ENCODE measurements at regions not wholly inside any gene's neighbourhood (a gene's known extent, or its start where the extent isn't known, plus 50 kb on each side); places are given as distances from the start of the nearest gene placed in this dataset.

- ChIA-PET CTCF (no interaction called here), POLR2A (interaction anchor here in 1 of 2 donors (0.5 kb wide), 1 partner anchor 875 kb away, joined by 4 read pairs; no protein-coding TSS in a partner anchor)
- Histone ChIP-seq H3K9me3 (no peaks in the 10 kb centered on the region), H3K4me3 (ENCODE audit: control insufficient read depth in 1 of 2, extremely low read depth in 1 of 2, low read length in 1 of 2) (no peak overlapping the region), H3K36me3 (ENCODE audit: control insufficient read depth in 2 of 2, extremely low read depth in 1 of 2, insufficient read depth in 1 of 2, low read length in 1 of 2) (no peaks in the 10 kb centered on the region), H3K27me3 (replicated peaks in 1 of 2; ENCODE audit: control insufficient read depth in 2 of 2, extremely low read depth in 1 of 2, insufficient read depth in 2 of 2, low read length in 1 of 2) (no peaks in the 10 kb centered on the region), H3K4me1 (ENCODE audit: control insufficient read depth in 1 of 2, extremely low read depth in 1 of 2, insufficient read depth in 2 of 2, low read length in 2 of 2) (no peaks in the 10 kb centered on the region), H3K27ac (ENCODE audit: low read length) (no peak overlapping the region)
- H3K9me3 Mint-ChIP-seq: no peaks in the 10 kb centered on the region
- DNase-seq (no peak), ATAC-seq (replicated peaks in 1 of 4) (no peak)
- H3K27me3 Mint-ChIP-seq: peaks cover 1 to 10% of the 10 kb centered on the region in 2 donors
- H3K36me3 Mint-ChIP-seq: no peaks in the 10 kb centered on the region
- H3K4me1 Mint-ChIP-seq: no peaks in the 10 kb centered on the region
- no peak overlapping the region for H3K4me3 Mint-ChIP-seq
- no CpG with 5 or more reads among the region's 5 CpGs for WGBS (ENCODE audit: insufficient coverage)
- H3K27ac Mint-ChIP-seq: no peak overlapping the region
Measured at GRCh38 chr2:180143633-180144337, 136.7 kb upstream of the CWC22 start.

- no peak overlapping the region for H3K27ac ChIP-seq (ENCODE audit: low read length)
- H3K4me1 Mint-ChIP-seq: no peaks in the 10 kb centered on the region
- H3K4me1 ChIP-seq (ENCODE audit: control insufficient read depth in 1 of 2, extremely low read depth in 1 of 2, insufficient read depth in 2 of 2, low read length in 2 of 2): no peaks in the 10 kb centered on the region
- H3K4me3 Mint-ChIP-seq: no peak overlapping the region
- H3K9me3 Mint-ChIP-seq: no peaks in the 10 kb centered on the region
- H3K36me3 ChIP-seq (ENCODE audit: control insufficient read depth in 2 of 2, extremely low read depth in 1 of 2, insufficient read depth in 1 of 2, low read length in 1 of 2): no peaks in the 10 kb centered on the region
- ChIA-PET CTCF (no interaction called here), POLR2A (no interaction called here)
- DNase-seq (no peak), ATAC-seq (replicated peaks in 1 of 4) (no peak)
- H3K27me3 Mint-ChIP-seq: peaks cover 1 to 13% of the 10 kb centered on the region in 2 donors
- H3K9me3 ChIP-seq: no peaks in the 10 kb centered on the region
- no peak overlapping the region for H3K4me3 ChIP-seq (ENCODE audit: control insufficient read depth in 1 of 2, extremely low read depth in 1 of 2, low read length in 1 of 2)
- no peak overlapping the region for H3K27ac Mint-ChIP-seq
- no peaks in the 10 kb centered on the region for H3K27me3 ChIP-seq (replicated peaks in 1 of 2; ENCODE audit: control insufficient read depth in 2 of 2, extremely low read depth in 1 of 2, insufficient read depth in 2 of 2, low read length in 1 of 2)
- H3K36me3 Mint-ChIP-seq: no peaks in the 10 kb centered on the region
- 60% methylated on average over 1 of the region's 2 CpGs for WGBS (ENCODE audit: insufficient coverage)
Measured at GRCh38 chr2:180141600-180141999, 134.5 kb upstream of the CWC22 start.

DNA sequence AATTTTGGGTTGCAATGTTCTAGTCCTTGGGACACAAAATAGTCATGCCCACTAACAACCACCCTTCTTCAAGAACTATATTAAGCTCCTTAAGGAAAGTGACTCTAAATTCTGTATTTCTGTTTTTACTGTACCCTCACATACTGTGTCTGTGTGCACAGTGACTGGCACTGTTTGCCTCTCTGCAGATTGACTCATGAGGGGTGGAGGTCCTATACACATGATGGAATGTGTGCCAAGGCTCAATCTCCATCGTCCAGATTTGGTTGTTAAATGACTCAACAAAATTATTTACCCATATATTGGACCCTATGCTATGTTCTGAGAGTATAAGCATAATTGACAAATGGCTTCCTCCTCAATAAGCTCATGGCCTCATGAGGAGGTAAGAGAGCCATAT lies 126.6 kb upstream of the CWC22 start:
- CTCF ChIA-PET: interaction anchor here (0.5 to 1.3 kb wide), 7 partner anchors 8 to 1437 kb away, joined by 3 to 4 read pairs (median 4); no protein-coding TSS in a partner anchor
- no peak overlapping the region for H3K27ac ChIP-seq (ENCODE audit: low read length)

DNA sequence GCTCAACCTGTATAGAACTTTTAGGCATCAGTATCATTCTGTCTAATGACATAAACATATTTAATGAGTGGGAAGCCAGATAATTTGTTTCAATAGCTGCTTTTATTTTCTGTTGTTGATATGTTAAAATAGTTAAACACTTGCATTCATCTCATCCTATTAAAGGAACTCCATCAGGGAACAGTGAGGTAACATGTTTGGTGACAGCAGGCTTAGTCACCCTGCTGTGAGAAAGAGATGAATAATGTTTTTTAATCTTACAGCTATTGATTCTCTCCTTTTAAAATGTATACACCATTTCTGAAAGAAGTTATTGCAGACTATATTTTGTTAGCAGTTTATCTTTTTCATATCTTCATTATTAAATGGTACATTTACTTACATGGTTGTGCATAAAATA lies 123.3 kb upstream of the CWC22 start:
- Histone ChIP-seq H3K27me3 (replicated peaks in 1 of 2; ENCODE audit: control insufficient read depth in 2 of 2, extremely low read depth in 1 of 2, insufficient read depth in 2 of 2, low read length in 1 of 2) (peaks cover 0 to 3% of the 10 kb centered on the region in 2 experiments), H3K36me3 (ENCODE audit: control insufficient read depth in 2 of 2, extremely low read depth in 1 of 2, insufficient read depth in 1 of 2, low read length in 1 of 2) (no peaks in the 10 kb centered on the region), H3K4me3 (ENCODE audit: control insufficient read depth in 1 of 2, extremely low read depth in 1 of 2, low read length in 1 of 2) (no peak overlapping the region), H3K27ac (ENCODE audit: low read length) (no peak overlapping the region), H3K9me3 (no peaks in the 10 kb centered on the region), H3K4me1 (ENCODE audit: control insufficient read depth in 1 of 2, extremely low read depth in 1 of 2, insufficient read depth in 2 of 2, low read length in 2 of 2) (no peaks in the 10 kb centered on the region)
- Mint-ChIP-seq H3K27ac (no peak overlapping the region), H3K4me3 (no peak overlapping the region), H3K36me3 (no peaks in the 10 kb centered on the region), H3K9me3 (no peaks in the 10 kb centered on the region), H3K27me3 (peaks cover 16 to 20% of the 10 kb centered on the region in 2 donors), H3K4me1 (peaks cover 0 to 5% (median 2%) of the 10 kb centered on the region in 3 donors)
- ChIA-PET CTCF (interaction anchor here in 1 of 2 donors (0.6 kb wide), 1 partner anchor 1445 kb away, joined by 3 read pairs; no protein-coding TSS in a partner anchor), POLR2A (no interaction called here)
- DNase-seq (no peak), ATAC-seq (replicated peaks in 1 of 4) (no peak)

More for the DNA sequence above, 126.6 kb upstream of the CWC22 start:
- ATAC-seq (replicated peaks in 1 of 4) (no peak), DNase-seq (no peak)
- Histone ChIP-seq H3K27me3 (replicated peaks in 1 of 2; ENCODE audit: control insufficient read depth in 2 of 2, extremely low read depth in 1 of 2, insufficient read depth in 2 of 2, low read length in 1 of 2) (peaks cover 0 to 4% of the 10 kb centered on the region in 2 experiments), H3K4me1 (ENCODE audit: control insufficient read depth in 1 of 2, extremely low read depth in 1 of 2, insufficient read depth in 2 of 2, low read length in 2 of 2) (no peaks in the 10 kb centered on the region), H3K9me3 (no peaks in the 10 kb centered on the region), H3K4me3 (ENCODE audit: control insufficient read depth in 1 of 2, extremely low read depth in 1 of 2, low read length in 1 of 2) (no peak overlapping the region), H3K36me3 (ENCODE audit: control insufficient read depth in 2 of 2, extremely low read depth in 1 of 2, insufficient read depth in 1 of 2, low read length in 1 of 2) (no peaks in the 10 kb centered on the region)
- POLR2A ChIA-PET: interaction anchor here in 1 of 2 donors (0.8 kb wide), 1 partner anchor 22 kb away, joined by 23 read pairs; no protein-coding TSS in a partner anchor
- Mint-ChIP-seq H3K9me3 (no peaks in the 10 kb centered on the region), H3K27me3 (peaks cover 7 to 18% of the 10 kb centered on the region in 2 donors), H3K4me3 (no peak overlapping the region), H3K36me3 (no peaks in the 10 kb centered on the region), H3K4me1 (no peaks in the 10 kb centered on the region), H3K27ac (no peak overlapping the region)
- WGBS (ENCODE audit: insufficient coverage): no CpG with 5 or more reads among the region's 1 CpG

DNA sequence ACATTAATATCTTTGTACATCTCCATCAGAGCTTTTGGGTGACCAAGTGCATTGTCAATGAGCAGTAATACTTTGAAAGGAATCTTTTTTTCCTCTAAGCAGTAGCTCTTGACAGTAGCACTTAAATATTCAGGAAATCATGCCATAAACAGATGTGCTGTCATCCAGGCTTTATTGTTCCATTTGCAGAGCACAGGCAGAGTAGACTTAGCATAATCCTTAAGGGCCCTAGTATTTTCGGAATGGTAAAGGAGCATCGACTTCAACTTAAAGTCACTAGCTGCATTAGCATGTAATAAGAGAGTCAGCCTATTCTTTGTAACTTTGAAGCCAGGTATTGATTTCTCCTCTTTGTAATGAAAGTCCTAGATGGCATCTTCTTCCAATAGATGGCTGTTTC lies 121.8 kb upstream of the CWC22 start:
- POLR2A ChIA-PET: no interaction called here
- ATAC-seq (replicated peaks in 1 of 4) (no peak), DNase-seq (no peak)
- CTCF ChIA-PET: interaction anchor here (0.9 to 1.9 kb wide), 4 partner anchors 11 to 1586 kb away, joined by 3 to 6 read pairs (median 4); no protein-coding TSS in a partner anchor
- peaks cover 0 to 5% of the 10 kb centered on the region in 2 experiments for H3K27me3 ChIP-seq (replicated peaks in 1 of 2; ENCODE audit: control insufficient read depth in 2 of 2, extremely low read depth in 1 of 2, insufficient read depth in 2 of 2, low read length in 1 of 2)
- no peak overlapping the region for H3K27ac ChIP-seq (ENCODE audit: low read length)
- no peaks in the 10 kb centered on the region for H3K9me3 ChIP-seq
- Mint-ChIP-seq H3K36me3 (no peaks in the 10 kb centered on the region), H3K4me1 (peaks cover 5 to 6% (median 6%) of the 10 kb centered on the region in 3 donors), H3K4me3 (no peak overlapping the region), H3K27ac (no peak overlapping the region), H3K9me3 (no peaks in the 10 kb centered on the region), H3K27me3 (peaks cover 16 to 17% of the 10 kb centered on the region in 2 donors)
- no peaks in the 10 kb centered on the region for H3K36me3 ChIP-seq (ENCODE audit: control insufficient read depth in 2 of 2, extremely low read depth in 1 of 2, insufficient read depth in 1 of 2, low read length in 1 of 2)
- 93% methylated on average over 2 of the region's 2 CpGs for WGBS (ENCODE audit: insufficient coverage)
- no peak overlapping the region for H3K4me3 ChIP-seq (ENCODE audit: control insufficient read depth in 1 of 2, extremely low read depth in 1 of 2, low read length in 1 of 2)
- no peaks in the 10 kb centered on the region for H3K4me1 ChIP-seq (ENCODE audit: control insufficient read depth in 1 of 2, extremely low read depth in 1 of 2, insufficient read depth in 2 of 2, low read length in 2 of 2)

- Mint-ChIP-seq H3K36me3 (no peaks in the 10 kb centered on the region), H3K27me3 (peaks cover 10% of the 10 kb centered on the region in 2 donors), H3K9me3 (no peaks in the 10 kb centered on the region), H3K27ac (no peak overlapping the region), H3K4me3 (no peak overlapping the region), H3K4me1 (peaks cover 5 to 6% (median 6%) of the 10 kb centered on the region in 3 donors)
- Histone ChIP-seq H3K36me3 (ENCODE audit: control insufficient read depth in 2 of 2, extremely low read depth in 1 of 2, insufficient read depth in 1 of 2, low read length in 1 of 2) (no peaks in the 10 kb centered on the region), H3K27ac (ENCODE audit: low read length) (no peak overlapping the region), H3K9me3 (no peaks in the 10 kb centered on the region), H3K4me1 (ENCODE audit: control insufficient read depth in 1 of 2, extremely low read depth in 1 of 2, insufficient read depth in 2 of 2, low read length in 2 of 2) (no peaks in the 10 kb centered on the region), H3K27me3 (replicated peaks in 1 of 2; ENCODE audit: control insufficient read depth in 2 of 2, extremely low read depth in 1 of 2, insufficient read depth in 2 of 2, low read length in 1 of 2) (peaks cover 0 to 5% of the 10 kb centered on the region in 2 experiments), H3K4me3 (ENCODE audit: control insufficient read depth in 1 of 2, extremely low read depth in 1 of 2, low read length in 1 of 2) (no peak overlapping the region)
- CTCF ChIA-PET: interaction anchor here (0.6 to 4.5 kb wide), 15 partner anchors 8 to 1812 kb away, joined by 3 to 73 read pairs (median 4); no protein-coding TSS in a partner anchor
- 65% methylated on average over 5 of the region's 13 CpGs for WGBS (ENCODE audit: insufficient coverage)
- DNase-seq: peak in 32 of 35 experiments; percentile 0 to 60 (median 22)
- ATAC-seq (replicated peaks in 1 of 4): peak; percentile 80 to 90 (median 87)
- POLR2A ChIA-PET: no interaction called here
Measured at GRCh38 chr2:180125245-180125962, 118.3 kb upstream of the CWC22 start.
